ENCODE measurements at regions not wholly inside any gene's neighbourhood (a gene's known extent, or its start where the extent isn't known, plus 50 kb on each side); places are given as distances from the start of the nearest gene placed in this dataset.

GRCh38 chr1:42040159-42040558 lies 113.1 kb upstream of the GUCA2B start (continued):
- TF ChIP-seq ATF2 (CRISPR knock-in tag; IDR thresholded peaks at IDR 0.05) (no peak), ZNF24 (IDR thresholded peaks at IDR 0.05) (no peak), ZNF324 (CRISPR knock-in tag; IDR thresholded peaks at IDR 0.05) (no peak), MTA1 (IDR thresholded peaks at IDR 0.05; ENCODE audit: borderline replicate concordance) (no peak), HCFC1 (IDR thresholded peaks at IDR 0.05; ENCODE audit: low read depth, low read length) (no peak)

GRCh38 chr1:42038261-42038660 lies 114.9 kb upstream of the GUCA2B start:
- POLR2A ChIA-PET: interaction anchor here (0.6 to 0.9 kb wide), 2 partner anchors 18 to 569 kb away, joined by 3 read pairs; no protein-coding TSS in a partner anchor
- Histone ChIP-seq H3K27me3 (ENCODE audit: control insufficient read depth in 2 of 2, insufficient read depth in 2 of 2, low read length in 2 of 2) (peaks cover 30% of the 10 kb centered on the region in 2 experiments), H3K36me3 (ENCODE audit: control insufficient read depth, insufficient read depth, low read length) (no peaks in the 10 kb centered on the region), H3K4me2 (ENCODE audit: insufficient read depth, low read length) (no peak overlapping the region), H4K20me1 (replicated peaks; ENCODE audit: control insufficient read depth, insufficient read depth, low read length) (no peaks in the 10 kb centered on the region), H3K27ac (ENCODE audit: extremely low read depth, low read depth, low read length) (no peak overlapping the region), H2AFZ (ENCODE audit: low read depth, low read length) (no peak overlapping the region), H3K4me1 (replicated peaks in 1 of 2; ENCODE audit: control insufficient read depth in 2 of 2, insufficient read depth in 2 of 2, low read length in 2 of 2) (peaks cover 2 to 14% of the 10 kb centered on the region in 2 experiments; a peak in 3 of 5 replicates), H3K9me1 (ENCODE audit: control insufficient read depth, insufficient read depth, low read length) (no peaks in the 10 kb centered on the region), H3K4me3 (no peak overlapping the region), H3K9me3 (replicated peaks; ENCODE audit: control insufficient read depth, insufficient read depth, low read depth, low read length) (no peaks in the 10 kb centered on the region), H3K79me2 (ENCODE audit: control insufficient read depth, insufficient read depth, low read length) (no peaks in the 10 kb centered on the region), H3K9ac (ENCODE audit: insufficient read depth in 1 of 2, low read depth in 2 of 2, low read length in 2 of 2) (no peak overlapping the region)
- FAIRE-seq (no peak), ATAC-seq (no peak), DNase-seq (ENCODE audit: extremely low read depth in 1 of 4, low spot score in 3 of 4) (no peak)
- CTCF ChIA-PET (ENCODE audit: low intra/inter-chr PET ratio): no interaction called here
- WGBS (ENCODE audit: insufficient coverage, low coverage, missing lambda C conversion rate): 0% methylated on average over 4 of the region's 4 CpGs
- in situ Hi-C loops (cut with MboI): no loop called here
- intact Hi-C loops (cut with micrococcal nuclease): no loop called here
- BruUV-seq (replicated peaks): no TSS peak
- TF ChIP-seq ARID3B (CRISPR knock-in tag; IDR thresholded peaks at IDR 0.05; ENCODE audit: borderline replicate concordance): no peak
- TF ChIP-seq BDP1 (IDR thresholded peaks at IDR 0.05; ENCODE audit: insufficient read depth, insufficient read length): no peak
- no peak for TF ChIP-seq EP400 (IDR thresholded peaks at IDR 0.05)
- no peak for TF ChIP-seq ZNF584 (CRISPR knock-in tag; IDR thresholded peaks at IDR 0.05; ENCODE audit: low read depth)
- no peak for TF ChIP-seq AFF1 (IDR thresholded peaks at IDR 0.05; ENCODE audit: low read depth in 1 of 2, partially characterized antibody in 2 of 2)
- no peak for TF ChIP-seq FUS (optimal IDR thresholded peaks at IDR 0.05; ENCODE audit: low read depth, low read length)
- no peak for TF ChIP-seq THAP12 (CRISPR knock-in tag; IDR thresholded peaks at IDR 0.05)
- no peak for TF ChIP-seq ZNF121 (CRISPR knock-in tag; conservative IDR thresholded peaks at IDR 0.05)
